GM08714 (cell line): ENCODE measurements at regions not wholly inside any gene's neighbourhood (a gene's known extent, or its start where the extent isn't known, plus 50 kb on each side); places are given as distances from the start of the nearest gene placed in this dataset.

Experiments
- H3K4me3 ChIP-seq: fragments of 200-500 bp; sonication (Bioruptor generic); 2 replicates; pipeline ENCODE4 v1.5.1; 2014; ENCODE audit warnings: mild to moderate bottlenecking, low read length, inconsistent platforms
- ZNF274 ChIP-seq: IDR thresholded peaks from 2 replicates; pipeline ENCODE4 v1.6.1; 2012; ENCODE audit warnings: mild to moderate bottlenecking, low read depth, low read length

- no peak for TF ChIP-seq ZNF274
- no peak overlapping the region for H3K4me3 ChIP-seq
These were observed 552.1 kb downstream of the XIRP2 start for GRCh38 chr2:167440382-167440781.

- H3K4me3 ChIP-seq = no peak overlapping the region
- TF ChIP-seq ZNF274 = no peak
These were observed 549.9 kb downstream of the XIRP2 start for GRCh38 chr2:167438206-167438605.

- H3K4me3 ChIP-seq = no peak overlapping the region
- no peak for TF ChIP-seq ZNF274
These were observed 543.7 kb downstream of the XIRP2 start for GRCh38 chr2:167431949-167432348.

- no peak for TF ChIP-seq ZNF274
- H3K4me3 ChIP-seq = no peak overlapping the region
These were observed 542.2 kb downstream of the XIRP2 start for GRCh38 chr2:167430447-167430846.

GRCh38 chr2:167424803-167425755, 536.8 kb downstream of the XIRP2 start:
- no peak overlapping the region for H3K4me3 ChIP-seq
- TF ChIP-seq ZNF274 = no peak

GRCh38 chr2:167424221-167424620, 535.9 kb downstream of the XIRP2 start:
- no peak for TF ChIP-seq ZNF274
- H3K4me3 ChIP-seq = no peak overlapping the region

- no peak for TF ChIP-seq ZNF274
- H3K4me3 ChIP-seq = no peak overlapping the region
These were observed 535.5 kb downstream of the XIRP2 start for GRCh38 chr2:167423731-167424130.

- no peak overlapping the region for H3K4me3 ChIP-seq
- no peak for TF ChIP-seq ZNF274
These were observed 531.9 kb downstream of the XIRP2 start for GRCh38 chr2:167420211-167420610.

- H3K4me3 ChIP-seq = no peak overlapping the region
- no peak for TF ChIP-seq ZNF274
These were observed 526.8 kb downstream of the XIRP2 start for GRCh38 chr2:167415068-167415467.

- H3K4me3 ChIP-seq = no peak overlapping the region
- no peak for TF ChIP-seq ZNF274
These were observed 523.1 kb downstream of the XIRP2 start for GRCh38 chr2:167411367-167411766.

- TF ChIP-seq ZNF274 = no peak
These were observed 518.3 kb downstream of the XIRP2 start for GRCh38 chr2:167406558-167406957.

GRCh38 chr2:167404627-167405284, 516.5 kb downstream of the XIRP2 start:
- no peak for TF ChIP-seq ZNF274
- H3K4me3 ChIP-seq = no peak overlapping the region

More at GRCh38 chr2:167406558-167406957, 518.3 kb downstream of the XIRP2 start:
- no peak overlapping the region for H3K4me3 ChIP-seq

GRCh38 chr2:167401309-167401708, 513.0 kb downstream of the XIRP2 start:
- H3K4me3 ChIP-seq = no peak overlapping the region
- TF ChIP-seq ZNF274 = no peak

- no peak for TF ChIP-seq ZNF274
- H3K4me3 ChIP-seq = no peak overlapping the region
These were observed 512.3 kb downstream of the XIRP2 start for GRCh38 chr2:167400546-167400945.

GRCh38 chr2:167398873-167399272, 510.6 kb downstream of the XIRP2 start:
- no peak for TF ChIP-seq ZNF274
- H3K4me3 ChIP-seq = no peak overlapping the region
